SK-N-SH treated with all-trans-retinoic acid at 6 μM for 48 hours (cell line): ENCODE measurements at regions not wholly inside any gene's neighbourhood (a gene's known extent, or its start where the extent isn't known, plus 50 kb on each side); places are given as distances from the start of the nearest gene placed in this dataset.

Source experiments
- CSRNP3 ChIP-seq: fragments of 250-450 bp; sonication (Bioruptor Pico); IDR thresholded peaks from 2 replicates; pipeline ENCODE4 v1.5.1; 2021; ENCODE audit warnings: mild to moderate bottlenecking, moderate library complexity
- PATZ1 ChIP-seq: fragments of 250-450 bp; sonication (Bioruptor Pico); IDR thresholded peaks from 2 replicates; pipeline ENCODE4 v1.8.0; 2020; ENCODE audit warnings: mild to moderate bottlenecking, moderate library complexity, borderline replicate concordance

DNA sequence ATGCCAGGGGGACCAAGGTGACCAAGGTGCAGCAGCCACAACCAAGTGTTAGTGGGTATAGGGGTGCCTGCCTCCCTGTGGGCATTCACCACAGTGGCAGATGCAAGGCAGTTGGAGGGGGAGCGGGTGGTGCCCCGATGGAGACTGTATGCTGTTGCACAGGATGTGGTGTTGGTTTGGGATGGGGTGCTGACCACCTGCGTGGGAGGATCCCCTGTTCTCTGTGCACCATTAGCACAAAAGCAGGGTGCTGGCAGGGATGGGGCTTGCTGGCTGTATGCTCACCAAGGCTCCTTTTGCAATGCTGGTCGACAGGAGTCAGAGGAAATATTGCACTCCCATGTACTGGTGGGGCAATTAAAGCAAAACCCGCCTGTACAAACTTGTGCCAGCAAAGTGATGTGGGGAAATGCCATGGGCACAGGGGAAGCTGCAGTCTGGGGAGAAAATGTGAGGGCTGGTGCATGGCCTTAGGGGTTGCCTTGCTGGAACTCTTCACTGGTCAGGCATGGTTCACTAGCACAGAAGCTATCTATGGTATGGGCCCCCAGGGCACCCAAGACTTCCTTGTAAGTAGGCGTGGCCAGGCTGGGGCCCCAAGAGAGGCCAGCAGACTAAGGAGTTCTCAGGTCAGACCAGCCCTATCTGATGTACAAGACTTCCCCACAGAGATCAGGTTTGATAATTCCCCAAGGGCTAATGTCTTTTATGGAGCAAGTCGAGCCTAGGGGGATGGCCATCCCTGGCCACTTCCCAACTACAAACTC is 51.9 kb upstream of the GNAT3 start:
- TF ChIP-seq CSRNP3 (CRISPR knock-in tag) = no peak
- TF ChIP-seq PATZ1 (CRISPR knock-in tag) = no peak
